ENCODE measurements at regions not wholly inside any gene's neighbourhood (a gene's known extent, or its start where the extent isn't known, plus 50 kb on each side); places are given as distances from the start of the nearest gene placed in this dataset.

DNA sequence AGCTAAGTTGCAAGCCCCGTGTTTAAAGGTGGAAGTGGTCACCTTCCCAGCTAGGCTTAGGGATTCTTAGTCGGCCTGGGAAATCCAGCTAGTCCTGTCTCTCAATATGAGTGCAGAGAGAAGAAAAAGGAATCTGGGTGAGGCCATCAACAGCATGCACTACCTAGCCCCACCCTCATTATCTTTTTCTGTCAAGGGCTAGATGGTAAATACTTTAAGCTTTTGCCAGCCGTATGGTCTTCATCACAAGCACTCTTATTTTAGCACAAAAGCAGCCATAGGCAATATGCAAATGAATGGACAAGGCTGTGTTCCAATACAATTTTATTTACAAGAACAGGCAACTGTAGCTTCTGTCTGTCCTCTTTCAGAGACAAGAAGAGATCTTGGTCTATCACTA, 282.9 kb downstream of the ZNF674 start:
- no peak overlapping the region for H3K4me3 ChIP-seq
- H3K9me3 ChIP-seq: no peaks in the 10 kb centered on the region
- TF ChIP-seq POLR2A (IDR thresholded peaks at IDR 0.05): no peak
- TF ChIP-seq, protein P1, sequence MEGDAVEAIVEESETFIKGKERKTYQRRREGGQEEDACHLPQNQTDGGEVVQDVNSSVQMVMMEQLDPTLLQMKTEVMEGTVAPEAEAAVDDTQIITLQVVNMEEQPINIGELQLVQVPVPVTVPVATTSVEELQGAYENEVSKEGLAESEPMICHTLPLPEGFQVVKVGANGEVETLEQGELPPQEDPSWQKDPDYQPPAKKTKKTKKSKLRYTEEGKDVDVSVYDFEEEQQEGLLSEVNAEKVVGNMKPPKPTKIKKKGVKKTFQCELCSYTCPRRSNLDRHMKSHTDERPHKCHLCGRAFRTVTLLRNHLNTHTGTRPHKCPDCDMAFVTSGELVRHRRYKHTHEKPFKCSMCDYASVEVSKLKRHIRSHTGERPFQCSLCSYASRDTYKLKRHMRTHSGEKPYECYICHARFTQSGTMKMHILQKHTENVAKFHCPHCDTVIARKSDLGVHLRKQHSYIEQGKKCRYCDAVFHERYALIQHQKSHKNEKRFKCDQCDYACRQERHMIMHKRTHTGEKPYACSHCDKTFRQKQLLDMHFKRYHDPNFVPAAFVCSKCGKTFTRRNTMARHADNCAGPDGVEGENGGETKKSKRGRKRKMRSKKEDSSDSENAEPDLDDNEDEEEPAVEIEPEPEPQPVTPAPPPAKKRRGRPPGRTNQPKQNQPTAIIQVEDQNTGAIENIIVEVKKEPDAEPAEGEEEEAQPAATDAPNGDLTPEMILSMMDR (IDR thresholded peaks at IDR 0.05): no peak
- H3K27ac ChIP-seq: no peak overlapping the region
- DNase-seq: no peak
- no peaks in the 10 kb centered on the region for H3K27me3 ChIP-seq
- intact Hi-C loops (cut with DNase I; ENCODE audit: low total_unique reads): no loop called here
- H3K4me1 ChIP-seq: no peaks in the 10 kb centered on the region
- H3K36me3 ChIP-seq: no peaks in the 10 kb centered on the region

DNA sequence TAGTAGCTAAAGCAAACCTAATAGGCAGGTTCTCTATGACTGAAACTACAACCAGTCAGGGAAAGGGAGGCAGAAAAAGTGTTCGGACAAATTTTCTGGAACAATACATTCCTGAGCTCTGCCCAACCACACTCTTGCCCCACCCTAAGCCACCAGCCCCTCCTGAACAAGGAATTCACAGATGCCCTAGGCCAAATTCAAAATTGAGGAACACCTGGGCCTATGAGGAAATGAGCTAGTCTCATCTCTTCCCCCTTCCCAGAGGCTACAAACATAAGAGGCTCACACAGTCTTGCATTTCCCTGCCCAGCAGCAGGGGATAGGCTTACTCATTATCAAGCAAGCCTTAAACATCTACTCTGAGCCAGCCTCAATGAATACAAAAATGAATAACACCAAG, 284.7 kb downstream of the ZNF674 start:
- no peaks in the 10 kb centered on the region for H3K36me3 ChIP-seq
- DNase-seq: no peak
- intact Hi-C loops (cut with DNase I; ENCODE audit: low total_unique reads): no loop called here
- no peak overlapping the region for H3K4me3 ChIP-seq
- H3K9me3 ChIP-seq: no peaks in the 10 kb centered on the region
- H3K27me3 ChIP-seq: no peaks in the 10 kb centered on the region
- H3K4me1 ChIP-seq: no peaks in the 10 kb centered on the region
- no peak overlapping the region for H3K27ac ChIP-seq
- TF ChIP-seq, protein P1 (IDR thresholded peaks at IDR 0.05): no peak
- no peak for TF ChIP-seq POLR2A (IDR thresholded peaks at IDR 0.05)

DNA sequence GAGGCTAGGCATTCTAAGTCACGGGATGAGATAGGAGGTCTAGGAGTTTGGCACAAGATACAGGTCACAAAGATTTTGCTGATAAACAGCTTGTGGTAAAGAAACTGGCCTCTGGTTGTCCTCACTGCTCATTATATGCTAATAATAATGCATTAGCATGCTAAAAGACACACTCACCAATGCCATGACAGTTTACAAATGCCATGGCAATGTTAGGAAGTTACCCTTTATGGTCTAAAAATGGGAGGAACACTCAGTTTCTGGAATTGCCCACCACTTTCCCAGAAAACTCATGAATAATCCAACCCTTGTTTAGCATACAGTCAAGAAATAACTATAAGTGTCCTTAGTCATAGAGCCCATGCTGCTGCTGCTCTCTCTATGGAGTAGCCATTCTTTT, 286.9 kb downstream of the ZNF674 start:
- intact Hi-C loops (cut with DNase I; ENCODE audit: low total_unique reads): no loop called here
- no peaks in the 10 kb centered on the region for H3K27me3 ChIP-seq

DNA sequence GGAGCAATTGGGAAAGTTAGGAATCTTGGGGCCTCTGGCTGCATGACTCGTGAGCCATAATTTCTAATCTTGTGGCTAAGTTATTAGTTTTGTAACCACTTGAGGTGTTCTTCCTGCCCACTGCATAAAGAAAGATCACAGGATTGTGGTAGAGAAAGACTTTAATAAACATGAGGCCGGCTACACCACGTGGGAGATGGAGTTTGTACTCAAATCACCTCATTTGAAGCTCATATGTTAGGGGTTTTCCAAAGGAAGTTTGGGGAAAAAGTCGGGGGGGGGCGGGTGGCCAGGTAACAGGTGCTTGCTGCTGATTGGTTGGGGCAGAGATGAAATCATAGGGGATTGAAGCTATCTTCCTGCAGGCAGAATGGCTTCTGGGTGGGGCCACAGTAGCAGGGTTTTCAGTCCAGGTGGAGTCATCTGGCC, 287.8 kb downstream of the ZNF674 start:
- H3K4me3 ChIP-seq: no peak overlapping the region
- H3K4me1 ChIP-seq: no peaks in the 10 kb centered on the region
- no peaks in the 10 kb centered on the region for H3K9me3 ChIP-seq
- TF ChIP-seq POLR2A (IDR thresholded peaks at IDR 0.05): no peak
- TF ChIP-seq, protein P1 (IDR thresholded peaks at IDR 0.05): no peak
- intact Hi-C loops (cut with DNase I; ENCODE audit: low total_unique reads): no loop called here
- no peak overlapping the region for H3K27ac ChIP-seq
- DNase-seq: no peak
- no peaks in the 10 kb centered on the region for H3K27me3 ChIP-seq
- H3K36me3 ChIP-seq: no peaks in the 10 kb centered on the region

More for the DNA sequence above, 286.9 kb downstream of the ZNF674 start:
- H3K4me1 ChIP-seq: no peaks in the 10 kb centered on the region
- no peak overlapping the region for H3K4me3 ChIP-seq
- no peaks in the 10 kb centered on the region for H3K9me3 ChIP-seq
- no peaks in the 10 kb centered on the region for H3K36me3 ChIP-seq
- DNase-seq: no peak
- no peak overlapping the region for H3K27ac ChIP-seq
- TF ChIP-seq POLR2A (IDR thresholded peaks at IDR 0.05): no peak
- TF ChIP-seq, protein P1 (IDR thresholded peaks at IDR 0.05): no peak

DNA sequence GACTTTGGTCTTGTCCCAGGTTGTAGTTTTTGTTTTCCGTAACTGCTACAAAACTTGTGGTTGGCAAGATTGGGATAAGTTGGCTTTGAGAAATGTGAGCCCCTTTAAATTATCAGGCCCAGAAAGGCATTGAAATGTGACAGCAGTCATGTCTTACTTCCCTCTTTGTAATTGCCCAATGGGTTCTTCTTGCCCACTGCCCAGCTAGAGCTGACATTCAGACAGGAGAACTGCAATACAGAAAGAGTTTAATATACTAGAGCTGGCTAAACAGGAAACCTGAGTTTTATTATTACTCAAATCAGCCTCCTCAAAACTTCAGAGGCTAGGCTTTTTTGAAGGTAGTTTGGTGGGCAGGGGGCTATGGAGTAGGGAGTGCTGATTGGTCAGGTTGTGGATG, 288.3 kb downstream of the ZNF674 start:
- TF ChIP-seq, protein P1 (IDR thresholded peaks at IDR 0.05): no peak
- no peak for TF ChIP-seq POLR2A (IDR thresholded peaks at IDR 0.05)
- Histone ChIP-seq H3K9me3 (no peaks in the 10 kb centered on the region), H3K4me1 (no peaks in the 10 kb centered on the region), H3K27me3 (no peaks in the 10 kb centered on the region), H3K27ac (no peak overlapping the region), H3K36me3 (no peaks in the 10 kb centered on the region), H3K4me3 (no peak overlapping the region)
- intact Hi-C loops (cut with DNase I; ENCODE audit: low total_unique reads): no loop called here
- DNase-seq: no peak
